A549 (cell line): ENCODE measurements at regions not wholly inside any gene's neighbourhood (a gene's known extent, or its start where the extent isn't known, plus 50 kb on each side); places are given as distances from the start of the nearest gene placed in this dataset.

ENCODE experiments used
- BCL3 ChIP-seq: fragments of >200 bp; sonication (Bioruptor Twin); formaldehyde crosslinking; IDR thresholded peaks from 3 replicates; pipeline ENCODE4 v1.6.1; 2016
- BHLHE40 ChIP-seq: IDR thresholded peaks from 2 replicates; pipeline ENCODE4 v1.6.1; 2012; ENCODE audit warnings: low read depth, low read length, inconsistent platforms
- CHD2 ChIP-seq: fragments of 150-350 bp; IDR thresholded peaks from 2 replicates; pipeline ENCODE4 v1.6.1; 2014; ENCODE audit warnings: low read length; ENCODE audit not compliant: partially characterized antibody
- EP300 ChIP-seq, 2 experiments: fragments of >200 bp; sonication (Bioruptor Twin); formaldehyde crosslinking; IDR thresholded peaks; 2 replicates in 1 of 2; 3 replicates in 1 of 2; pipeline ENCODE4 v1.6.1; 2016 to 2017
- FOSL2 ChIP-seq, 2 experiments: fragments of 450-650 bp in 1 of 2; fragments of >200 bp in 1 of 2; sonication (Bioruptor Twin) in 1 of 2; formaldehyde crosslinking; IDR thresholded peaks; 2 replicates each; pipeline versions ENCODE4 v1.5.0 to v1.6.1; 2016 to 2020; ENCODE audit warnings: mild to moderate bottlenecking in 1 of 2, moderate library complexity in 1 of 2
- JUN ChIP-seq, 2 experiments: fragments of >200 bp; sonication (Bioruptor Twin); formaldehyde crosslinking; IDR thresholded peaks; 2 replicates in 1 of 2; 3 replicates in 1 of 2; pipeline ENCODE4 v1.6.1; 2016 to 2017
- KDM1A ChIP-seq: fragments of 200-600 bp; sonication (generic); IDR thresholded peaks from 2 replicates; pipeline ENCODE4 v1.6.1; 2016; ENCODE audit warnings: low read depth, mild to moderate bottlenecking
- MAX ChIP-seq: IDR thresholded peaks from 2 replicates; pipeline ENCODE4 v1.6.1; 2012
- POLR2A ChIP-seq: IDR thresholded peaks from 2 replicates; pipeline ENCODE4 v1.6.1; 2012; ENCODE audit warnings: mild to moderate bottlenecking, low read length
- POLR2AphosphoS2 ChIP-seq: conservative IDR thresholded peaks from 2 replicates; pipeline ENCODE4 v1.6.1; 2012; ENCODE audit warnings: low read length, improper control_type of control experiment, inconsistent platforms
- ZNF302 ChIP-seq: fragments of 250-450 bp; sonication (Bioruptor Pico); IDR thresholded peaks from 2 replicates; pipeline ENCODE4 v1.9.0; 2021; ENCODE audit warnings: inconsistent platforms, mild to moderate bottlenecking, moderate library complexity
- TF ChIP-seq, protein P1 (sequence below): fragments of >200 bp; sonication (Bioruptor Twin); formaldehyde crosslinking; IDR thresholded peaks from 3 replicates; pipeline ENCODE4 v1.5.1; 2016
- TF ChIP-seq, protein P2 (sequence below): fragments of 200-600 bp; sonication (generic); IDR thresholded peaks from 2 replicates; pipeline ENCODE4 v1.6.1; 2016; ENCODE audit warnings: antibody characterized with exemption, mild to moderate bottlenecking, moderate library complexity

- TF ChIP-seq JUN (IDR thresholded peaks at IDR 0.05) (no peak), POLR2AphosphoS2 (no peak), CHD2 (no peak), MAX (no peak), FOSL2 (IDR thresholded peaks at IDR 0.05) (no peak), FOSL2 (CRISPR knock-in tag; IDR thresholded peaks at IDR 0.05) (no peak), ZNF302 (no peak), BHLHE40 (no peak), BCL3 (no peak), POLR2A (no peak), KDM1A (no peak), EP300 (IDR thresholded peaks at IDR 0.05) (no peak)
- TF ChIP-seq, protein P1, sequence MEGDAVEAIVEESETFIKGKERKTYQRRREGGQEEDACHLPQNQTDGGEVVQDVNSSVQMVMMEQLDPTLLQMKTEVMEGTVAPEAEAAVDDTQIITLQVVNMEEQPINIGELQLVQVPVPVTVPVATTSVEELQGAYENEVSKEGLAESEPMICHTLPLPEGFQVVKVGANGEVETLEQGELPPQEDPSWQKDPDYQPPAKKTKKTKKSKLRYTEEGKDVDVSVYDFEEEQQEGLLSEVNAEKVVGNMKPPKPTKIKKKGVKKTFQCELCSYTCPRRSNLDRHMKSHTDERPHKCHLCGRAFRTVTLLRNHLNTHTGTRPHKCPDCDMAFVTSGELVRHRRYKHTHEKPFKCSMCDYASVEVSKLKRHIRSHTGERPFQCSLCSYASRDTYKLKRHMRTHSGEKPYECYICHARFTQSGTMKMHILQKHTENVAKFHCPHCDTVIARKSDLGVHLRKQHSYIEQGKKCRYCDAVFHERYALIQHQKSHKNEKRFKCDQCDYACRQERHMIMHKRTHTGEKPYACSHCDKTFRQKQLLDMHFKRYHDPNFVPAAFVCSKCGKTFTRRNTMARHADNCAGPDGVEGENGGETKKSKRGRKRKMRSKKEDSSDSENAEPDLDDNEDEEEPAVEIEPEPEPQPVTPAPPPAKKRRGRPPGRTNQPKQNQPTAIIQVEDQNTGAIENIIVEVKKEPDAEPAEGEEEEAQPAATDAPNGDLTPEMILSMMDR: no peak
- TF ChIP-seq, protein P2, sequence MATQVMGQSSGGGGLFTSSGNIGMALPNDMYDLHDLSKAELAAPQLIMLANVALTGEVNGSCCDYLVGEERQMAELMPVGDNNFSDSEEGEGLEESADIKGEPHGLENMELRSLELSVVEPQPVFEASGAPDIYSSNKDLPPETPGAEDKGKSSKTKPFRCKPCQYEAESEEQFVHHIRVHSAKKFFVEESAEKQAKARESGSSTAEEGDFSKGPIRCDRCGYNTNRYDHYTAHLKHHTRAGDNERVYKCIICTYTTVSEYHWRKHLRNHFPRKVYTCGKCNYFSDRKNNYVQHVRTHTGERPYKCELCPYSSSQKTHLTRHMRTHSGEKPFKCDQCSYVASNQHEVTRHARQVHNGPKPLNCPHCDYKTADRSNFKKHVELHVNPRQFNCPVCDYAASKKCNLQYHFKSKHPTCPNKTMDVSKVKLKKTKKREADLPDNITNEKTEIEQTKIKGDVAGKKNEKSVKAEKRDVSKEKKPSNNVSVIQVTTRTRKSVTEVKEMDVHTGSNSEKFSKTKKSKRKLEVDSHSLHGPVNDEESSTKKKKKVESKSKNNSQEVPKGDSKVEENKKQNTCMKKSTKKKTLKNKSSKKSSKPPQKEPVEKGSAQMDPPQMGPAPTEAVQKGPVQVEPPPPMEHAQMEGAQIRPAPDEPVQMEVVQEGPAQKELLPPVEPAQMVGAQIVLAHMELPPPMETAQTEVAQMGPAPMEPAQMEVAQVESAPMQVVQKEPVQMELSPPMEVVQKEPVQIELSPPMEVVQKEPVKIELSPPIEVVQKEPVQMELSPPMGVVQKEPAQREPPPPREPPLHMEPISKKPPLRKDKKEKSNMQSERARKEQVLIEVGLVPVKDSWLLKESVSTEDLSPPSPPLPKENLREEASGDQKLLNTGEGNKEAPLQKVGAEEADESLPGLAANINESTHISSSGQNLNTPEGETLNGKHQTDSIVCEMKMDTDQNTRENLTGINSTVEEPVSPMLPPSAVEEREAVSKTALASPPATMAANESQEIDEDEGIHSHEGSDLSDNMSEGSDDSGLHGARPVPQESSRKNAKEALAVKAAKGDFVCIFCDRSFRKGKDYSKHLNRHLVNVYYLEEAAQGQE: no peak
Observed at GRCh38 chr15:96593735-96594134, 263.2 kb downstream of the NR2F2 start.
